Jurkat, Clone E6-1 (cell line): ENCODE measurements at regions not wholly inside any gene's neighbourhood (a gene's known extent, or its start where the extent isn't known, plus 50 kb on each side); places are given as distances from the start of the nearest gene placed in this dataset.

Source experiments
- DNase-seq: peaks from one replicate; pipeline ENCODE4 v3.0.0-alpha.2; 2011; ENCODE audit warnings: low read depth, low spot score
- H3K4me3 ChIP-seq: 2 replicates; pipeline ENCODE4 v1.5.1; 2011; ENCODE audit warnings: mild to moderate bottlenecking, low read length, control low read depth, moderate library complexity

DNA sequence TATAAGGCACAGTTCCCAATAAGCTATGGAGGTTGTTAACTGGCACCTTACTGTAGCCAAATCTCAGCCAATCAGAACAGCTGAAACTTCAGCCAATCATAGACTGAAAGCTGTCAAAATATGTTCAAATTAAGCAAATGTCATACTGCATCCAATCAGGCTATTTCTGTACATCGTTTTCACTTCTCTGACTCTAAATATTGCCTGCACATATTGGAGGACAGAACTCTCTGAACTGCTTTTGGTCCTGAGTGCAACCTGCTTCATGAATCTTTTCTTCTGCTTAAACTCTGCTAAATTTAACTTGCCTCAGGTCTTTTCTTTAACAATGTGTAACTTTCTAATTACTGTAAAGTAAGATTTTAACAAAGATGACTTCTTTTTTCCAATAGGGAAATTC, 1198.9 kb upstream of the PCDH7 start:
- DNase-seq = no peak
- H3K4me3 ChIP-seq = no peak overlapping the region

DNA sequence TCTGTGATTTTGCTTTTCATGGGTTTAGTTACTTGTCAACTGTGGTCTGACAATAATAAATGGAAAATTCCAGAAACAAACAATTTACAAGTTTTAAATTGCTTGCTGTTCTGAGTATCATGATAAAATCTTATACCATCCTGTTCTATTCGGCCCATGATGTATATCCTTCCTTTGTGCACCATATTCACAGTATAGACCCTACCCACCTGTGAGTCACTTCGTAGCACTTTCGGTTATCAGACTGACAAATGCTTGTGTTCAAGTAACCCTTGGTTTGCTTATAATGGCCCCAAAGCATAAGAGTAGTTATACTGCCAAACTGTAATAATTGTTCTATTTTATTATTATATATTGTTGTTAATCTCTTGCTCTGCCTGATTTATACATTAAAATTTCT, 1183.4 kb upstream of the PCDH7 start:
- no peak overlapping the region for H3K4me3 ChIP-seq
- no peak for DNase-seq

DNA sequence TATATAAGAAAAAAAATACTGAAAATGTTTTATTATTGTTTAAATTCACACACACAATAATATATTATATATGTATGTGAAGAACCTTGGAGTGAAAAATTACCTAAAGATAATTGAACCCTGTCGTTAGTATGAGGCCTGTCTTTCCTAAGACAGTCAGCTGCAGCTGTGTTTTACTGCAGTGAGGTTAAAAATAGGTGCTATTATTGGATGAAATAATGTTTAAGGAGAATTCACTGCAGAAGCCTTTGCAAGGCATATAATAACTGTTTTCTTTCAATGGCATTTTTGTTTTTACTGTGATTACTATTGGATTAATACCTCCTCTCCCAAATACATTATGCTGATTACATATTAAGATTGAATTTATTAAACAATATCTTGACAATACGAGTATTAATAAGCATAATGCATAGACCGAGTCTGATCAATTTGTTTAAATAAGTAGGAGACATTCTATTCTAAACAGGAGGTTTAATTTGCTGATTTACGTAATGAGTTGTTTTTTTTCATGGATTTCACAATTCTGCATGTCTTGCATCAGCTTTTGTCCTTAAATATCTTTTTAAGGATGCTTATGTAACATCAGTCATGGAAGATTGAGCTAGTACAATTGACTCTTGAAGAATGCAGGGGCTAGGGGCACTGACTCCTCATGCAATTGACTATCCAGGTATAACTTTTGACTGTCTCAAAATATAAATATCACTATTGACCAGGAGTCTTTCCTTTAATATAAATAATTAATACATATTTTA, 1181.1 kb upstream of the PCDH7 start:
- DNase-seq = no peak
- no peak overlapping the region for H3K4me3 ChIP-seq

DNA sequence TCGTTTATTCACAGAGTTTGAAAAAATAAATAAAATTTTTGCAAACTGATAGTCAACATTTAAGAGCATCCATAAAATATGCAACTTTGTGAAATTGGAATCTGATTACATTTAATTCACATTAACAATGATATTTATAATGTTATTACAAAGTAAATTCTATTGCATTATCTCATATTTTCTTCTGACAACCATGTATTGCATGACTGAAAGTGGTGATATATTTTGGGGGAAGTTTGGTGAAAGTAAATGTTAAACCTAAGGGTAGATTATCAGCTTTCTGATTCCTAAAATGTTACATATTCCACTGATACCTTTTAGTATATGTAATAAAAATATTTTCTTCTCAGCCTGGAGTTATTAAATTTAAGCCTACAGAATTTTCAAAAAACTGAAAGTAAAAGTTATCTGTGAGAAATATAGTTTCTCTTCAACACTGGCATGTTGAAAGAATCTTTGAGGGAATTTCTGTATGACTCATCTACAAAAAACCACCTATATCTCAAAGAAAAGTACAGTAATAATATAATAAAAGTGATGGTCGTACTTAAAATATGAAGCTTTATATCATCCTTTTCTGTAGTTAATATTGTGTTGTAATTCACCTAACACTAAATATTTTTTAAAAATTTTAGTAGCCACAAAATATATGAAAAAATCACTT, 1179.6 kb upstream of the PCDH7 start:
- DNase-seq = no peak
- no peak overlapping the region for H3K4me3 ChIP-seq

DNA sequence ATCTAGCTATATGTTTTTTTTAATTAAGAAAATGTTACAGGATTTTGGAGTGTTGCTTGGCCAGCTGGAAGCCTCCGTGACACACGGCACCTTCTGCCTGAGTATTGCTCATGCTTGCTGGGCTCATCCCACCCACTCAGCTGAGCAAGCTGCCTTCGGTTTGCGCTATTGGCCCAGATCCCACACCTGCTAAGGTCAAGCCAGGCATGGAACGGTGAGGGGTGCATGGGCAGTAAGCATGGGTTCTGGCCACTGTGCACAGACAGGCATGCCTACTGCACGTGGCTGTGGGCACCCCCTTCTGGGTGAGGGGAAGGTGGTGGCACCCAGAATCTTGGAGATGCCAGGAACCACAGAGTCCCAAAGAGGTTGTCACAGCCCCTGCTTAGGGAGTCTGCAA, 1178.4 kb upstream of the PCDH7 start:
- no peak for DNase-seq
- no peak overlapping the region for H3K4me3 ChIP-seq

DNA sequence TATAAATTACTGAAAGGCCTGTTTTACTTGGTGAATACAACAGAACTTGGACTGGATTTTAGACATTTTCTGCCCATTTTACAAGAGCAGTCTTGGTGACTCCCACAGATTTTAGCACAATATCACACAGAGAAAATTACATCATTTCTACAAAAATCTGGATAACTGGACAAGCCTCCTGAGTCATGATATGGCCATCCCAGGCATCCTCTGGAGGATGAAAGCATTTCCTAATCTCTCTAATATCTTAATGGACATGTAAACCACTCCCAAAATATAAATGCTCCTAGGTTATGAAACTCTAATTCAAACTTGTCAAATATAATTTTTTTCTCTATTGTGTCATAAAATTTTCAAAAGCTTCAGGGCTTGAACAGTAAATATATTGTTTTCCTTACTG, 1170.8 kb upstream of the PCDH7 start:
- no peak for DNase-seq
- no peak overlapping the region for H3K4me3 ChIP-seq

DNA sequence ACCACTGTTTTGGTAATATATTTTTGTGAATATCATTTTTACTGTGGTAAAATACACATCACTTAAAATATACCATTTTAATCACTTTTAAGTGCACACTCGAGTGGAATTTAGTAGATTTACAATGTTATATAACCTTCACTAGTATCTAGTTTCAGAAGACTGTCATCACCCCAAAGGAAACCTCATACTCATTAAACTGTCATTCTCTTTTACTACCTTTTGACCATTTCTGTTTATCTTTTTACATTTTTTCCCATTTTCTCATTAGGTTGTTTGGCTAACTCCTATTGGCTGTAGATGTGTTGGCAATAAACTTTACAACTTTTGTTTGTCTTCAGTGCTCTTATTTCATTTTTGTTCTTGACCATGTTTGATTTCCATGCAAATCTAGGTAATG, 1168.3 kb upstream of the PCDH7 start:
- DNase-seq = no peak
- H3K4me3 ChIP-seq = no peak overlapping the region

DNA sequence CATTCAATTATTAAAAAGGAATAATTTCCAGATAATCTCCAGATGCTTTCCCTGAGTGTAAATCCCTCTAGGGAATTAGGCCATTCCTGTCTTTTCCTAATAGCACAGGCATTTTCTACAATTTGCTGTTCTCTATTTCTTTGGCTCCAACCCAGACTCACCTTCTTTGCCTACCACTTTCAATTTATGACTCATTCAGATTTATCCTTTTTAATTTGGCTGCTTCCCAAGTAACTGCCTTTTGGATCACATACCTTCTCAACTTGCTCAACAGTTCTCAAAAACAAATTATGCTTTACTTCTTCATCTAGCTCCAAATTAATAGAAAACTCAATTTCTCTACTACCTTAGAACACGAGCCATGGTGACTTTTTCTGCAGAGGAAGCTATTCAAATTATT, 1166.3 kb upstream of the PCDH7 start:
- H3K4me3 ChIP-seq = no peak overlapping the region
- no peak for DNase-seq

DNA sequence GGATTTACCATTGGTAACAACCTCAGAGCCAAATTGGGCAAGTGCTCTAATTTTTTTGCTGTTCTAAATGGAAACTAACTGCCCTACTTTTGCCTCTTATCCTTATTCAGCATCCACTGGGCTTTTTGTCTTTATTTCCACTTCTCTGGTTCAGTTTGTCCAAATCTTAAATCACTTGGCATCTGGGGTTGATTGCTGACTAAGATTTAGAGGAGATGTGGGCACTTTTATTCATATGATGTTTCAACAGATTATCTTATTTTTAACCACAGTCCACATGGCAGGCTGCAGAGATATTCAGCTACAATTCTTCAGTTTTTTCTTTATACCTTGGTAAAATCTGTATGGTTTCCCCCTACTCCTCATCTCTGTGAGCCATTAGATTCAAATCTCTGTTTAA, 1161.4 kb upstream of the PCDH7 start:
- no peak for DNase-seq
- H3K4me3 ChIP-seq = no peak overlapping the region

DNA sequence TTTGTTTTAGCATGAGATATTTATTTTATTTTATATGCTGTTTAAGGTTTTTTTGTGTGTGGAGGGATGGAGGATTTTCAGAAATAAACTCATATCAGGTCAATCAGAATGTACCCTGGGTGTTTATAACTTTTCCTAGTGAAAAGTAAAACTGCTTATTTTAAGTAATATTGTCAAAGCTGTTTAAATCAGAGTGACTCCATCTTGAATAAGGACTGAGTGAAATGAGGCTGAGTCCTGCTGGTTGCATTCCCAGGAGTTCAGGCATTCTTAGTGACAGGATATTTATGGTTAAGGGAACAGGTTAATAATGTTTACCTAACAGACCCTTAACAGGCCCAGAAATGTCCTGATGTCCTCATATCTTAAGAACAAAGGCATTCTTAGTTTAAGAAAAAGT, 1160.9 kb upstream of the PCDH7 start:
- DNase-seq = no peak
- H3K4me3 ChIP-seq = no peak overlapping the region

DNA sequence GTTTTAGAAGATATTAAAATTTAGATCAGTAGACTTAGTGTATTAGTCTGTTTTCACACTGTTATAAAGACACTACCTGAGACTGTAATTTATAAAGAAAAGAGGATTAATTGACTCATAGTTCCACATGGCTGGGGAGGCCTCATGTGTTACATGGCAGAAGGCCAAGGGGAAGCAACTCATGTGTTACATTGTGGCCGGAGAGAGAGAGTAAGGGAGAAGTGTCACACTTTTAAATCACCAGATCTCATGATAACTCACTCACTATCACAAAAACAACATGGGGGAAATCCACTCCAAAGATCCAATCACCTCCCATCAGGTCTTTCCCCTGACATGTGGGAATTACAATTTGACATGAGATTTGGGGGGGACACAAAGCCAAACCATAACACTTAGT, 1159.7 kb upstream of the PCDH7 start:
- no peak for DNase-seq
- H3K4me3 ChIP-seq = no peak overlapping the region

DNA sequence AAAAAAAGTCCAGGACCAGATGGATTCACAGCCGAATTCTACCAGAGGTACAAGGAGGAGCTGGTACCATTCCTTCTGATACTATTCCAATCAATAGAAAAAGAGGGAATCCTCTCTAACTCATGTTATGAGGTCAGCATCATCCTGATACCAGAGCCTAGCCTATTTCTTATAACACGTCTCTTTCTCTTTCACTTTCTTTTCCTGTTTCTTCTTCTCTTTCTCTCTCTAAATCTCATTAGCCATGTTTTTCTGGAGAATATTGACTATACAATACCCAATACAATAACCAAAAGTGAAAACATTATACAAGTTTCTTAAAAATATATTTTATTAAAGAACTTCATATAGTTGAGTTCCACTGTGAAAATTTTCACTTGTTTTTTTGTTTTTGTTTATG, 1154.9 kb upstream of the PCDH7 start:
- H3K4me3 ChIP-seq = no peak overlapping the region
- DNase-seq = no peak

DNA sequence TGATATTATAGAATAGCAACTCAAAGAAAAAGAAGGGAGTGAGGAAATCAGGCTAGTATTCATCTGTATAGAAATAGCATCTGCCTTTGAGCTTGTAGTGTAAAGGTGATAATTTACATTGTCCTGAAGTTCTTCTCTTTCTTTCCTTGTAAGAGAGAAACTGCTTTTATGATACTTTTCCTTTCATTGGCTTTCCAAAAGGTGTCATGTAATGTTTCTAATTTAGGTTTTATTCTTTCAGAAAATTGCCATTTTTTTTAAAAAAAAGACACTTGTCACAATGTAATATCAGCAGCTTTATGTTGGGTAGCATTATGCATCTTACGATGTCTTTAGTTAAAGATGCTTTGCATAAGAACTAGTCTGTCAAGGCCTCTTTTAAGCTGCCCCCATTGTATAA, 1153.8 kb upstream of the PCDH7 start:
- no peak overlapping the region for H3K4me3 ChIP-seq
- no peak for DNase-seq

DNA sequence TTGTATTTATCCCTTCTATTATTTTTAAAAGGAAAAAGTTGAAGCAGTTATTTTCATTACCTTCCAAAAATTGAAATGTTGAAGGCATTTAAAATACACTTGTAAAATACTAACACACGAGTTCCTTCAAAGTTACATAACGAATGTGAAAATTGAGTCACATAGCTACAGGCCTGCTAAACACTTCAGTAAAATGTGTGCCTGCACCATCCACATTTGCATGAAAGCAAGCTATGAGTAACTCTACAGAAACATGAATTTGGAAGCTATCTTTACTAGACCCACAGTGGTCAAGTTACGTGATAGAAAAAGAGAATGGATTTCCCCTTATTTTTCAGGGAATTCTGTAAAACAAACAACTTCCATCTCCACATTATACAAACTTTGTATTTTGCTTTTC, 1148.8 kb upstream of the PCDH7 start:
- DNase-seq = no peak
- H3K4me3 ChIP-seq = no peak overlapping the region

DNA sequence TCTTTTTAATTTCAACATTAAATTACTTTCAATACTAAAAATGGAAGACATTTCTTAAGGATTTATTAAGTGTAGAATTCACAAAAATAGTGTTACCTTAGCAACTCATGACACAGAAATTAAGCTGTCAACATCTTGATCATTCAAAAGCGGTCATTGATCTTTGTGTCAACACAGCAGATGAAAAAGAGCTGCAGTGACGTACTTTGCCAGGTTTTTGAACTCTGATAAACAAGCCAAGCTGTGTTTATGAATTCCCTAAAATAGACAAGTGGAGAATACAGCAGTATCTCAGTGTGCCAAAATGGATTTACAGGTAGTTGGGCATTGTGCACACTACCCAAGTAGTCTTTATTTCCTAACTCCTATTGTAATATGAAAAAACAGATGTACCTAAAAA, 1141.8 kb upstream of the PCDH7 start:
- no peak for DNase-seq
- H3K4me3 ChIP-seq = no peak overlapping the region

DNA sequence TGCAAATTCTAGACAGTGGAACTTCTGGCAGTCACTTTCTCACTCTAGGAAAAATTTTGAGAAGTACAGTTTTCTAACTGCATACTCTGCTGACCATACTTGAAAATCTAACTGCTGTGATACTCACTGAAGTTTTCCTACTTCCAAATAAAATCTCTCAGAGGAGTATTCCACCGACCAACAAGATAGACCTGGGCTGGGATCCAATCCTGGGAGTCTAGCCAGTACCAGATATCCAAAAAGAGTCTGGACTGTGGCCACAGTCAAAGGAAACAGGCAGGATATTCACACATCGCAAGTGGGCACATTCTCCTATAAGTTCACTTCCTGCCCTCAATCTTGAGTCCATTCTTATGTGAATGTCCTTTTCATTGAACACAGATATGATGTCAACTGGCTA, 1138.7 kb upstream of the PCDH7 start:
- no peak overlapping the region for H3K4me3 ChIP-seq
- DNase-seq = no peak

DNA sequence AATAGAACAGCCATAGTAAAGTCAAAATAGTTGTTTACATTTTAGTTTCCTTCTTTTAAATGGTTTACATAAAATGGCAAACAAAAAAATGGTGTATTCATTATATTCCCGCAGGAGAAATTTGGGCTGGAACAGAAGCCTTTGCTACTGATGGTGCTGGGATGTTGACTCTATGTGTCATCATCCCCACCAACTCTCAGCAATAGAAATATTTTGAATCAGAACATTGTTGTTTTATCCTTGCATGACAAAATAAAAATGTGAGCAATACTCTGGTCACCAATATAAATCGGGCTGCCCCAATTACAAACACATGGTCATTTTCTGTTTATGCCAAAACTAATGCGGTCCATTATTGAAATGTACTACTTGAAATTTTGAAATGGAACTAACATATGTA, 1131.6 kb upstream of the PCDH7 start:
- no peak overlapping the region for H3K4me3 ChIP-seq
- DNase-seq = no peak

DNA sequence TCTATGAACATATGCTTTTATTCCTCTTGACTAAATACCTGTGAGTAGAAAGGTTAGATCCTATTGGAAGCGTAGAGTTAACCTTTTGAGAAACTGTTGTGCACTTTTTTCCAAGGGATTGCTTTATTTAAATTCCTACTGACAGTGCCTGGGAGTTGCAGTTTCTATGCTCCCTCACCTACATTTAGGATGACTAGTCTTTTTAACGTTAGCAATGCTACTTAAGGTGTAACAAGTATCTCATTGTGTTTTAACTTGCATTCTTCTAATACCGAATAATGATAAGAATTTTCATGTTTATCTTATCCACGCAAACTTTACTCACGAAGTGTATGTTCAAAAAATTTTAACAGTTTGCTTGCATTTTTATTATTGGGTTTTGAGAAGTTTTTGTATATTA, 1123.9 kb upstream of the PCDH7 start:
- no peak for DNase-seq
- H3K4me3 ChIP-seq = no peak overlapping the region

DNA sequence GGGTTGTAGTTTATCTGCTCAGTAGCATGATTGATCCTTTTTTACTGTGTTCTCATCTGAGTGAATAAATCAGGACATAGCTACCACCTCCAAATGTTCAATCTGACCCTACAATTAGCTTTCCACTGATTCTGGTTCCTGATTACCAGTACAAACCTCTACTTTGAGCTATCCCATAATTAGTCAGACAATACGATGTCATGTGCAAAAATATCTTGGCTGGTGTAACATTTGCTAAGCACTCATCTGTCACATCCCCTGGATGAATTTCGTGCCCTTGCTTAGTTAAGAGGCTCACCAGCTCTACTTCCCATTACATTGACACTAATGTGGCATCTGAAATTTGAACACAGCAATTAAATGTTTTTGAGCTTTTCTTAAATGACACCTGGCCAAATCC, 1101.0 kb upstream of the PCDH7 start:
- no peak for DNase-seq
- no peak overlapping the region for H3K4me3 ChIP-seq

DNA sequence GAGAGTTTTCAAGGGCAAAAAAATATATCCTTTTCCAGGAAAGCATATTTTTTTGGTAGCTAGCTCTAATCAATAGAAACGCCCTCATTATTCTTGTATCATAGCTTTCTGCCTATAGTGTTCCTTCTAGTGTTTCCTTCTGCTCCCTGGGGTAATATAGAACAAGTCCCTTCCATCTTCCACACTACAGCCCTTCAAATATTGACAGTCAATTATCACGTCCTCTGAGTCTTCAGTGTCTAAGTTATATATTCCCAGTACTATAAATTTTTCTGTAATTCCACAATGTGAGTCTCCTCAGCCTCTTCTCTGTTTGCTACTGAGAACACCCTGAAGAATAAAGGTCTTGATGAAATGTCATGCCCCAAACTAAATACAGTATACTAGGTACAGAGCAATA, 1088.0 kb upstream of the PCDH7 start:
- no peak for DNase-seq
- no peak overlapping the region for H3K4me3 ChIP-seq

DNA sequence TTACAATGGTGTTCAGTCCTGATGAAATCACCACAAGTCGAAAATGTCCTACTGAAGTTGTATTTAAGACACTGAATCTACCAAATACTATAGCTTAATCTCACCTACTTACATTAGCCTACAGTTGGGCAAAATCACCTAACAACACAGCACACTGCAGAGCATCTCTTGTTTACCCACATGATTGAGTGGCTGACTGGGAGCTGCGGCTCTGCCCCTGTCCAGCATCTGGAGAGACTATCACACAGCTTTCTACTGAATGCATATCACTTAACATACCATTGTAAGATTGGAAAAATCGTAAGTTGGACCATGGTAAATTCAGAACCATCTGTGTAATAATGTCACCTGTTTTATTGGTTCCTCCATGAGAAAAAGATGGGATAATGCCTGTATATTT, 1083.2 kb upstream of the PCDH7 start:
- DNase-seq = no peak
- no peak overlapping the region for H3K4me3 ChIP-seq
